Fibroblast of skin of back (primary cell): ENCODE measurements at regions not wholly inside any gene's neighbourhood (a gene's known extent, or its start where the extent isn't known, plus 50 kb on each side); places are given as distances from the start of the nearest gene placed in this dataset.
A peak's percentile ranks its signal among the peaks of the same experiment; 100 is the strongest.
"Not testable (repeated sequence)": the region's sequence is repeated elsewhere in the genome, so short reads cannot be mapped to it uniquely, and the experiment has no call there.

ENCODE experiments used
- DNase-seq: peaks from one replicate; pipeline ENCODE4 v3.0.0-alpha.2; 2013

DNA sequence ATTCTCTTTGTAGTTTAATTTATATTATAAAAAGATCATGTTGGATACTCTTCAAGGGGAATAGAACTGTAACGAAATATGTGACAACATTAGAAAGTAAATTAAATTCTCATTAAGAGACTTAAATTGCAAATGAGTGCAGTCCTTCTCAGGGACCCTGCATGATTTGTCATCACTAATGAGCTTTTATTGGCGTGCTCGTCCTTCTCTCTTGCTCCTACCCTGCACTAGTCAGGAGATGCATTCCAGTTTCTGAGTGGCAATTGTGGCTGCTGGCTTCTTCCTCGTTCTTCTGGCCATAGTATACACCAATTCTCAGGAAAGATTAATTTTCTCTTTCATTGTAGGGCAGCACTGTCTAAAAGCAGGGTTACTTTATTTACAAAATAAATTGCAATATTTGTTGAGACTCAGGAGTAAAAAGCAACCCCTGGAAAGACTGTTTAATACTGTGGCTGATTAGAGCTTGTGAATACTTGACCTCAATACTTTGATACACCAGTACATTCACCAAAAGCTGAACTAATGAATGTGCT lies 376.3 kb upstream of the CHD1 start:
- DNase-seq, result no peak

DNA sequence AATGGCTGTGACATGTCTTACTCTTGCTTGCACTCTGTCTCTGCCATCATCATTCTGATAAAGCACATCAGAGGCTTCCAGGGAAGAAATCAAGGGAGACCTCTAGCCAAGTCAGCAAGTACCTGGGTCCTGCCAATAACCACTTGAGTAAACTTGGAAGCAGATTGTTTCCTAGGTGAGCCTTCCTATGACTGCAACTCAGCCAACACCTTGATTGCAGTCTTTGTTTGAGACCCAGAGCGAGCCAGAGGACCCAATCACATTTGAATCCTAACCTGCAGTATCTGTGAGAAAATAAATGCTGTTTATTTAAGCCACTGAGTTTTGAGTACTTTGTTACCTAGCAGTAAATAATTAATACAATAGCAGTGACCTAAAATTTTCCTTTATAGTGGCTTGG lies 356.8 kb upstream of the CHD1 start:
- no peak for DNase-seq

DNA sequence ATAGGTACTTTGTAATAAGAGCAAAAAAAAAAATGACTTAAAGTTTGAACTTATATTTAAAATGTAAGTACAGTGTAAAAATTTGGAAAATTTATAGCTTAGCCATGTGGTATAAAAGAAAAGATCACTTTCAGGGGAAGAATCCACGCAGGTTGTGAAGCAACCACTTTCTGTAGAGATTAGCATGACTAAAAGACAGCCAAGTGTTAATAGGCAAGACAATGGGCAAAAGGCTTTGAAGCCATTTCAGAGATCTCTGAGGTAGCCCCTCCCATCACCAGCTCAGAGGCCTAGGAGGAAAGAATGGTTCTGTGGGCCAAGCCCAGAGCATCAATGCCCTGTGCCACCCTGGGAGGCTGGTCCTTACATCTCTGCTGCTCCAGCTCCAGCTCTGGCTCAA lies 346.3 kb upstream of the CHD1 start:
- DNase-seq, result no peak

DNA sequence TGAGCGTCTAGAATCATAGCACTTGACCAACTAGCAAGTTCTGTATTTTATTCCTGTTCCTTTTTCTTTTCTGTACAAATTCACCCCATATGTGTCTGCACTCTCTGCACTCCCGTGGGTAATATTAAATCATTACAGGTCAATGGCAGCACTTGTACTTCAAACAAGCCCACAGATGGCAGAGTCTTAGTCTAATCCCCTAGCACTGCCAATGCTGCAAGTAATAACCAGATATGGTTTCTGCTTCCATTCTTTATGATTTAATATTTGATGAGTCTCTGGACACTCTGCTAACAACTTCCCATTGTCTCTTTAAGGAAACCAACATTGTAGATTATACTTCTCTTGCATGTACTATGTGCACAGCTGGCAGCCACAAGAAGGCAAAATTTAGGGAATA lies 343.8 kb upstream of the CHD1 start:
- no peak for DNase-seq

DNA sequence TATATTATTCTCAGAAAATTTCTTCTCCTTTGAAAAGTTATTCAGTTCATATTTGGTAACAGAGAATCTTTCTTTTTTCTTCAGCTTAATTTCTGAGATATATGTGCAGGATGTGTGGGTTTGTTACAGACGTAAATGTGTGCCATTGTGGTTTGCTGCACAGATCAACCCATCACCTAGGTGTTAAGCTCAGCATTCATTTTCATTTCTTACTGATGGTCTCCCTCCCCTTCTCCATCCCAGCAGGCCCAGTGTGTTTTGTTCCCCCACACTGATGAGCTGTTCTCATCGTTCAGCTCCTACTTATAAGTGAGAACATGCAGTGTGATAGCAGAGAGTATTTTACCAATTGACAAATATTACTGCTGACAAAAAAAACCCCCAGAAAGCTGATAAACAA lies 330.0 kb upstream of the CHD1 start:
- DNase-seq, result no peak

DNA sequence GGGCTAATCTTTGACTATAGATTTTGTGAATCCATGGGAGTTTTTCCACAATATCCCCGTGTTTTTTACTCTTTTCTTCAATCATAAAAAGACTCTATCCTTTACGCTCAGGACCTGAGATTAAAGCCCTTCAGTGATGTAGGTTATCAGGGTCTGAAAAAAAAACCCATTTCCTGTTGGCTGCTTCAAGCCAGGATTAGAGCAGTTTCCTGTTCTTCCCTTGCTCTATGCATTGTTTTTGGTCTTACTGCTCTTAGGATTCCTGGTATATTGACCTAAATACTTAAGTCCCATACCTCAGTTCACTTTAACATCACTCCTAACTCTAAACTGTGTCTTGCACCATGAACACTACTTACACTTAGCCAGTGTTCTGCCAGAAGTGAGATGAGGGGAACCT lies 319.3 kb upstream of the CHD1 start:
- no peak for DNase-seq

DNA sequence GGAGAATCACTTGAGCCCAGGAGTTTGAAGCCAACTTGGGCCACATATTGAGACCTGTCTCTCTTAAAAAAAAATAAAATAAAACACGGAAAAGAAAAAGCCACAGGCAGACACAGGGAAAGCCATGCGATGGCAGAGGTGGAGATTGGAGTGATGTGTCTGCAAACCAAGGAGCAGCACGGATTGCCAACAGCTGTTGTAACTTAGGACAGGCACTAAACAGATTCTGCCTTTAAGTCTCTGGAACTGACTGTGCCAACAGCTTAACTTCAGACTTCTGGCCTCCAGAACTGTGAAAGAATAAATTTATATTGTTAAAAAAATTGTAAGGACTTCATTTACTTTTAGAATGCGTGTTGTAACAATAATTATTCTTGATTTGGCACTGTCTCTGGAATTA lies 318.5 kb upstream of the CHD1 start:
- DNase-seq, result no peak

DNA sequence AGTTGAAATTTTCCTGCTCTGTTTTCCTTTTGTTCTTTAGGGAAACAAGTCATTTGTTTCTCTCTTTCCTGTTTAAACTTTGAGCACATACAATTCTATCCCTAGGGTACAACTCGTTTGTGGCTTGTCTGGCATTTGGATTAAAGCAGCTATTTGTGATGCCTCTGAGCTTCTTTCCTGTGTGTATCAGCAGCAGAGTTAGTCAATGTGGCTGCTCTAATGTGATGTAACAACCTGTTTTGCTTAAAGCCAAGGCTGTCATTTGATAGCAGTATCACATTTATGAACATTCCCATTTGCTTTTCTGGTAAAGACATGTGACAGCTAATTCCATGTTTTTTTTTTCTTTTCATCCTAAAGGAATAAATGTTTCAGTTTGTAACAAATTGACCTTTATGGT lies 314.3 kb upstream of the CHD1 start:
- no peak for DNase-seq

DNA sequence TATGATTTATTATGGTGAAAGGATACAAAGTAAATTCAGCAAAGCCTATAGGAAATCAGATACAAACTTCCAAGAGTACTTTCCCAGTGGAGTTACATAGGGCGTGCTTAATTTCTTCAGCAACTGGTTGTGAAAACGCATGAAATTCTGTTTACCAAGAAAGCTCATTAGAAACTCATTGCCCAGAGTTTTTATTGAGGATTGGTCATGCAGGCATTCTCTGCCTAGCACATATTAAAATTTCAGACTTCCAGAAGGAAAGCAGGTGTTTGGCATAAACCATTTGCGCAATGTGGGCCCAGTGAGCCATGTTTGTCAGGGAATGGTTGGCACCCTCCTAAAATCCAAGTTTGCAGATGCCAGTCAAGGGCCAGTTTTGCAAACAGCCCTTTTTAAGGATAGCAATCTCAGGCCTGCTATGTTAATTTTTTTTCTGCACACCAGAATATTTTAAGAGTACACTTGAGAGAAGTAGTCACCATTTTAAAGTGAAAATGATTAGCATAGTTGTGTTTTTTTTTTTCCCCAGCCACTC lies 311.1 kb upstream of the CHD1 start:
- no peak for DNase-seq

DNA sequence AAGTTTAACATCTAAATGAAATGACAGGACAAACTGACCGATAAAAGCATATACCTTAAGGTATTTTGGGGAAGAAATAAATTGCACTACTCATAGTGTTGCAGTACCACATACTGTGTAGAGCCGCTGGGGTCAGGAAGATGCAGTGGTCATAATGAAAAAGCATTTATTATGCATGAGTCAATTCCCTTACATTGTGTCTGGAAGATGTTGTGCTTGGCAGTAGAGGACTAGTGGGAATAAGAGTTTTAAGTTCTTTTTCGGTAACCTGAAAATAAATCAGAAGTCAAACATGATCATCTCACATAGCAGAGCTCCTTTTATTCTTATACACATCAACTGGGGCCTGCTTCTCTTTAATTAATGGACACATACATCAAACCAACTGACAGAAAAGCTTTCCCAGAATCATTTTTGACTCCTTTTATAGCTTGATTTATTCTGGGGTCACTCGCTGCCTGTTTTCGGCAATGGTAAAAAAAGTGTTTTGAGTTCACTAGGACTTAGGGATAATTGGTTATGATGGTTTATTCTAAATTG lies 262.5 kb upstream of the CHD1 start:
- DNase-seq, result peak; percentile 5

DNA sequence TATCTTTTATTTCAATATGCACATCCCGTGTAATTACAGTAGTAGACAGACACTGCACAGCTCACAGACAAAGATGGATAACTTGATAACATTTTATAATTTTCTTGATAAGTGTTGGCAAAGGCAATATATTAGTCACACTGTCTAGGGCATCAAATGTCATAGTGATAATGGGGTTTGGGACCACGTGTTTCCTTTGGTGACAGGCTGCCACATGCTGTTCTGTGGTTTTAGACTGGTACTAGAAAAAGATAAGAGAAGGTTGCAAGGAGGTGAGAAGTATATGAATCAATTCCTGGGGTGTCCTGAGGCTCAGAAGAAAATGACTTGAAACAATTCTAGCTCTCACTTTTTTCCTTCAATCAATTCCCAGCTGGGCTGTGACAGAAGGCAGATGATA lies 258.8 kb upstream of the CHD1 start:
- no peak for DNase-seq

DNA sequence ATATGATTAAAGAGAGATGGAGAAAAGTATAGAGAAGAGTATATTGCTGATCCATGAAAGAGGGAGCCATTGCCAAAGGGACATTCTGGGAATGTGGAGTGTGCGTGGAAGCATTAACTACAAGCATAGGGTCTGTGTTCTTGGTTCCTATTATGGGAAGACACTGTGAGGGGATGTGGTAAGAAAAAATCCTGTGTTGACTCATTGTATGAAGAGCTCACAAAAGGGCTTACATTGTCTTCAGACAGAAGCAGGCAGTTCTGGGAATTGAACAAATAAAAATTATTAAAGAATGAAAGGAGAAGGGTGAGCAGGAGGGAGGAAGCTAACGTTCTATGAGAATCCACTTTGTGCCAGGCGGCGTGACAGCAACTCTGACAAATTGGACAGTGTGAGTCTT lies 250.4 kb upstream of the CHD1 start:
- DNase-seq, result no peak

DNA sequence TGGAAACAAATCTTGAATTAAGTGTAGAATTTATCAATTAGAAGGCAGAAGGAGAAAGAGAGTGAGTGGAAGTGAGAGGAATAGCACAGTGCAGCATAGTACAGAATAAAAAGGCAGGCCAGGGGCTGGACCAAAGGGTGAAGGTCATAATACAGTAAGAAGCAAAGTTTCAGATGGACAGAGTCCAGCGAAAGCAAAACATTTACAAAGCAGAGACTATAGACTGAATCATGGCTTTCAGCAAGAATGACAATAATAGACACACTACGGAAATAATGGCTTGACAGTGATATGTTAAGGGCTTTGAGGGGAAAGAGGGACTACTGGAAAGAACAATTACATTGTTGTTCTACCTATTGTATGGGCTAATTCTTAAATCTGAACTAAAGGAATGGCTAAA lies 249.0 kb upstream of the CHD1 start:
- DNase-seq, result no peak

DNA sequence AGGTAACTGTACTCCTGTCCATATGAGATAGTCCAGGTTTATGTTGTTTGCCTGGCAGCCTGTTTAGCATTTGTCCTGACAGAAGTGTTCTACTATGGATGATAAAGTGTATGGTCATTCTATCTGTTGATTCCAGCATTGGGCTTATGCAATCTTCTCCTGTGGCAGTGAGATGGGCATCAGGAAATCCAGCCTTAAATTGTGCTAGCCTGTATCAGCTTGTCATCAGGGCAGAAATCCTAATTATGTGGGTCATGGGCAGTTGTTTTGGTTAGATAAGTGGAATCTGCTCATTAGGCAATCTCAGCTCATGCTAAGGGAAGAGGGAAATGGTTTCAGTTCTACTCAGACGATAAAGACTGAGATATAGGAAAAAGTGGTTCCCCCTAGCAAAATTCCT lies 247.4 kb upstream of the CHD1 start:
- no peak for DNase-seq

DNA sequence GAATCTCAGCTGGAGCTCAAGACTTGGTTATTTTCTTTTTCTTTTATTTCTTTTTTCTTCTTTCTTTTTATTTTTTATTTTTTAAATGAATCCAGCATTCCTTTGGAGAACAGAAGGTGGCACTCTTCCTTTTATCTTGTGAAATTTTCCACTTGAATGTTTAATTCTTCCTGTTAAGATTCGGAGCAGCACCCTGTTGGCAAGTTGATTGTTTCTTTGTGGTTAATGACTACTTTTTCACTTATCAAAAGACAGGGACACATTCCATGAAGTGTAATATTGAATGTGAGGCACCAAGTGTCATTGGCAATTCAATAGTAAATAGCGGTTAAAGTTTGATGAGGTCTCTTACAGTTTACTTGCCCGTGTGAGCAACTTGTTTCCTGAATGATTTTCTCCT lies 240.5 kb upstream of the CHD1 start:
- no peak for DNase-seq

DNA sequence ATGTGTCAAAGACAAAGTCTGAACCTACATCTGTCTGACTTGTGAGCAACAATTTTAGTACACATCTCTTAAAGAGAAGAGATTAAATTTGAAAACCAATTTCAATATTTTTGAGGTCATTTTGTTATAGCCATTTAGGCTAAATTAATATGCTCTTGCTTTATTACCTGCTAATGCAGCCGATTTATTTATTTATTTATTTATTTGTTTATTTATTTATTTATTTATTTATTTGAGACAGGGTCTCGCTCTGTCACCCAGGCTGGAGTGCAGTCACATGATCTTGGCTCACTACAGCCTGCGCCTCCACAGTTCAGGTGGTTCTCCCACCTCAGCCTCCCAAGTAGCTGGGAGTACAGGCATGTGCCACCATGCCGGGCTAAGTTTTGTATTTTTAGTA lies 232.7 kb upstream of the CHD1 start:
- DNase-seq, result not testable (repeated sequence)

DNA sequence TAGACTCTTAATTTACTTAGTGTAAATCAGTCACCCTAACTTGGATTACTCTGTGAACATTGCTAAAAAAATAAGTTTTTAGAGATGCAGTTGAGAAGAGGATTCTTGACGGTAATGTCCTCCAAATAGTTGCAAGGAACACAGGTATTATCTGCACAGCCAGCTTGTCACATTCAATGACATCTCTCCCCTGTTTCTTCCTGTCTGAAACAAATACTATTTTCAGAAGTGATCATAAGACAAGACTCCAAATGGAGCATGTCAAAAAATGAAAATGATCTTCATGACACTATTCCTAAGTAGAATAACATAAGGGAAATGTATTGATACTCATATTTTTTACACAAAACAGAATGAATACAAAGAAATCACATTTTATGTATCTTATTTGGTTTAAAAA lies 227.9 kb upstream of the CHD1 start:
- DNase-seq, result no peak

DNA sequence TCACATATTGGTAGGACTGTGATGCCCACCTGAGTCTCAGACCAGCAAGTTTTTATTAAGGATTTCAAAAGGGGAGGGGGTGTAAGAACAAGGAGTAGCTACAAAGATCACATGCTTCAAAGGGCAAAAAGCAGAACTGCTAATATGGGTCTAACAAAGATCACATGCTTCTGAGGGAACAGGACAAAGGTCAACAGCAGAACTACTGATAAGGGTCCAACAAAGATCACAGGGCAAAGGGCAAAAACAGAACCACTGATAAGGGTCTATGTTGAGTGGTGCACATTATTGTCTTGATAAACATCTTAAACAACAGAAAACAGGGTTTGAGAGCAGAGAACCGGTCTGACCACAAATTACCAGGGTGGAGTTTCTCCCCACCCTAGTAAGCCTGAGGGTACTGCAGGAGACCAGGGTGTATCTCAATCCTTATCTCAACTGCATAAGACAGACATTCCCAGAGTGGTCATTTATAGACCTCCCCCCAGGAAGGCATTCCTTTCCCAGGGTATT lies 214.5 kb upstream of the CHD1 start:
- DNase-seq, result not testable (repeated sequence)

DNA sequence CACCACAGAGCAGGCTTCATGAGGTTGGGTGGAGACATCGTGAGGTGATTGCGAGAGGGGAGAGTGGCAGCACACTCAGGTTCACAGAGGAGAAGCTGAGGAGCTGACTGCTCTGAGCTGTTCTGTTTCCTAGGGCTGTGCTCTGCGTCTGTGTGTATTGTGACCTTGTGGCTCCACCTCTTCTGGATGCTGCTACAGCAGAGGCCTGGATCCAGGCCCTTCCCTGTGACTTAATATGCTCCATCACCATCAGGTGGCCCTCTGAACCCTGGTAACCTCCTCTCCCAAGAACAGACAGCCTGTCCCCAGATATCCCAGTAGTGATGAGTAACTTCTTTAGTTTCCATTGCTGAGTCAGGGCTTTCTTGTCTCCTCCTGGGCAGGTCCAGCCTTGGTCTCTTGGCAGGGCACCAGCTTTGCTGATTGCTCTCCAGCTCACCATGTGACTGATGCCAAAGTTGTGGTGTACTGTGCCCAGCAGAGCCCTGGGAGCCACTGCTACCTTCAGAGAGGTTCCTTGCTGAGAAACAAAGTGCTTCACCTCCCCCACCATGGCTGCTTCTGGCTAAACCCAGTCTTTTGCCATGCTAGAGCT lies 212.8 kb upstream of the CHD1 start:
- DNase-seq, result no peak

DNA sequence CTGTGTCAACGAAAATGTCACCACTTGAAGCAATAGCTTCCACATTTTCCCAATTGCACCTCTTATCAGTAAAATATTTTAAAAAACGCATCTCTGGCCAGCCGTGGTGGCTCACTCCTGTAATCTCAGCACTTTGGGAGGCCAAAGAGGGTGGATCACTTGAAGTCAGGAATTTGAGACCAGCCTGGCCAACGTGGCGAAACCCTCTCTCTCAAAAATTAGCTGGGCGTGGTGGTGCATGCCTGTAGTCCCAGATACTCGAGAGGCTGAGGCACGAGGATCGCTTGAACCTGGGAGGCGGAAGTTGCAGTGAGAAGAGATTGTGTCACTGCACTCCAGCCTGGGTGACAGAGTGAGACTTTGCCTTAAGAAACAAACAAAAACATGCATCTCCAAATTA lies 210.1 kb upstream of the CHD1 start:
- DNase-seq, result no peak

DNA sequence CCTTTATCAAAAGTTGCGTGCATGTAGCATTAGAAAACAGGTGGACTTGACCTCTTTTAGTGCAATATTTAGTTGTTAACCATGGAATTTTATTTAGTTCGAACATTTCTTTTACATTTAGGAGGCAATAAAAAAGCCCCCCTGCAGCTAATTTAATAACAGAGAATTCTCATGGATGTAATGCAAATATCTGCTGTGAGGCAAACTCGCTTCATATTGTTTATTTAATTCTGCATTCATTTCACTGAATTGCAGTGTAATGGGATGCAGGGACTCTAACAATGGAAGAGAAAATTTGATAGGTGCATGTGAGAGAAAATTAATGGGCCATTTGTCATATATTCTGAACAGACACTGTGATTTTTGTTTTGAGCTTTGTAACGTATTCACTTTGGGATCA lies 205.1 kb upstream of the CHD1 start:
- no peak for DNase-seq

DNA sequence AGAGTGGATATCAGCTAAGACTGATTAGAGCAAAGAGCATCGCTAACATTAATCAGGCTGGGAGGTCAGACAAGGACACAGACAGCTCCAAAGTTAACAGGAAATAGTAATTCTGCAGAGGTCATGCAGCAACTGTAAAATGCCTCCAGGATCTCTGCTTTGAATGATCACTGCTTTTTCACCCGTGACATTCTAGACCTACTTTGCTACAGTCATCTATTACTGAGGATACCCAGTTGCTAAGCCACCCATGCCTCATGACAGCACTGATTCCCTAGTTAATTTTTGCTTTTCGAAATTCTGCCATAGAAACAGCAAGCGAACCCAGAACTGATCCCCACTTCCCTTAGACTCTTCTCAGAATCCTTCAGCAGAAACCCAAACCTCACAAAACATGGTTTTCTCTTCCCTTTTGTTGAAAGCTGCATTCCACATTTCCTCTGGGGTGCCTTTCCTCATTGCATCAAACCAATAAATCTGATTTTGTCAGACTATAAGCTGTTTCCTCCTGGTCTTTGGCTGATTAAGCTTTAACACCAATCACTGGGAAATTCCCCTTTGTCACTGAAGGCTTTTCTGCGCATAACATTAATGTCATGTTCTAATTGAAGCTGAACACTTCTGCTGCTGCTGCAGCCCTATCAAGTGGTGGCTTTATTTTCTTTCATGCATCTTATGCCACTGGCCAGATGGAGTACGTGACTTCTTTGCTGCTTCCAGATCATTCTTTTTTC lies 201.1 kb upstream of the CHD1 start:
- DNase-seq, result no peak

DNA sequence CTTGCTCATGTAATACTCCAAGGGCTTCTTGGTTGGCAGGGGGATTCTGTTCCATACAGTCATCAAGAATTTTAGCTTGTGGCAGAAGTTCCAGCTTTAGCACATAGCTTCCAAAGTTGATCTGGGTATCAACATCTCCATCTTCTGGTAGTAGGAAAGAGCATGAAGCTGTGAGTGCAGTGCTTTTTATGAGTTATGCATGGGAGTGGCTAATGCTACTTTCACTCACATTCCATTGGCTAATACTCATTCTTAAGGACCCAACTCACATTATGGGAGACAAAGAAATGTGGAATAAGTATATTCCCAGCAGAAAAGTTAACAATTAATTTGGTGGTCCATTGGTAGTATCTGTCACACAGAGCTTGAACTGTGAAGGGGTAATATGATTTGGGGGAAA lies 194.2 kb upstream of the CHD1 start:
- peak; percentile 18 for DNase-seq

DNA sequence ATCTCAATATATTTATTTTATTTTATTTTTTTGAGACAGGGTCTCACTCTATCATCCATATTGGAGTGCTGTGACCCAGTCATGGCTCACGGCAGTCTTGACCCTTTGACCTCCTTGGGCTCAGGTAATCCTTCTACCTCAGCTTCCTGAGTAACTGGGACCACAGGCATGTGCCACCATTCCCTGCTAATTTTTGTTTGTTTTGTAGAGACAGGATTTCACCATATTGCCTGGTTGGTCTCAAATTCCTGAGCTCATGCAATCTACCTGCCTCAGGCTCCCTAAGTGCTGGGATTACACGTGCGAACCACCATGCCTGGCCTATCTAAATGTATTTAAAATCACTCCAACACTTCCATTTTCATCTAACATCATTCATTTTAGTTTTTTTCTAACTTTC lies 190.5 kb upstream of the CHD1 start:
- no peak for DNase-seq
